Tibial nerve (tissue), 4 donors: ENCODE measurements at regions not wholly inside any gene's neighbourhood (a gene's known extent, or its start where the extent isn't known, plus 50 kb on each side); places are given as distances from the start of the nearest gene placed in this dataset.

ENCODE experiments used
- DNase-seq, 2 donors: peaks; one replicate each; pipeline ENCODE4 v3.0.0-alpha.2; 2019; ENCODE audit warnings: low spot score in 2 of 2
- H3K27ac ChIP-seq, 4 donors: fragments of 200-600 bp; sonication (generic) in 3 of 4; one replicate each; pipeline ENCODE4 v1.5.1; 2017 to 2019; ENCODE audit warnings: mild to moderate bottlenecking in 1 of 4
- H3K27me3 ChIP-seq, 2 donors: fragments of 200-600 bp; sonication (generic) in 1 of 2; one replicate each; pipeline versions ENCODE4 v1.5.1 to v1.6.0; 2017 to 2019
- H3K36me3 ChIP-seq, 3 donors: fragments of 200-600 bp; sonication (generic); one replicate each; pipeline ENCODE4 v1.5.1; 2018 to 2019
- H3K4me1 ChIP-seq, 4 donors: fragments of 200-600 bp; sonication (generic) in 3 of 4; one replicate each; pipeline ENCODE4 v1.5.1; 2017 to 2019
- H3K4me3 ChIP-seq, 4 donors: fragments of 200-600 bp; sonication (generic) in 3 of 4; one replicate each; pipeline ENCODE4 v1.5.1; 2017 to 2019; ENCODE audit warnings: mild to moderate bottlenecking in 1 of 4, moderate library complexity in 1 of 4
- H3K9me3 ChIP-seq, 4 donors: fragments of 200-600 bp; sonication (generic) in 3 of 4; one replicate each; pipeline ENCODE4 v1.5.1; 2017 to 2019
- CTCF ChIP-seq, 5 experiments: fragments of 200-600 bp in 3 of 5; fragments of 450-650 bp in 2 of 5; sonication (generic) in 3 of 5; IDR thresholded peaks; one replicate each; pipeline ENCODE4 v1.5.1; 2016 to 2019; ENCODE audit warnings: antibody characterized with exemption in 5 of 5, mild to moderate bottlenecking in 3 of 5, moderate library complexity in 2 of 5
- EP300 ChIP-seq, 2 donors: sonication (generic); formaldehyde crosslinking; IDR thresholded peaks; one replicate each; pipeline ENCODE4 v1.6.1; 2017; ENCODE audit warnings: antibody characterized with exemption in 2 of 2, mild to moderate bottlenecking in 1 of 2
- POLR2A ChIP-seq, 2 donors: fragments of 450-650 bp; IDR thresholded peaks; one replicate each; pipeline ENCODE4 v1.6.1; 2017; ENCODE audit warnings: antibody characterized with exemption in 2 of 2, mild to moderate bottlenecking in 2 of 2, moderate library complexity in 2 of 2
- WGBS, 2 donors: methylation state at CpG; one replicate each; pipeline ENCODE4 v1.1.5; 2018; 5-methylcytosine and 5-hydroxymethylcytosine counted together

GRCh38 chr9:13588151-13589033, 308.9 kb upstream of the MPDZ start:
- peak overlapping the region in 1 of 4 donors; percentile 44 for H3K27ac ChIP-seq
- no peak for DNase-seq
- WGBS, 2 donors: 22 to 25% methylated on average over 6 of the region's 6 CpGs

GRCh38 chr9:13587571-13587970, 308.1 kb upstream of the MPDZ start:
- no peak overlapping the region for H3K4me3 ChIP-seq
- H3K9me3 ChIP-seq: no peaks in the 10 kb centered on the region
- peak overlapping the region in 1 of 4 donors; percentile 44 for H3K27ac ChIP-seq
- DNase-seq: no peak
- no peaks in the 10 kb centered on the region for H3K27me3 ChIP-seq
- TF ChIP-seq CTCF (IDR thresholded peaks at IDR 0.05) (no peak), EP300 (IDR thresholded peaks at IDR 0.05) (no peak), POLR2A (IDR thresholded peaks at IDR 0.05) (no peak)
- H3K4me1 ChIP-seq: peaks cover 0 to 20% (median 5%) of the 10 kb centered on the region in 4 donors
- no peaks in the 10 kb centered on the region for H3K36me3 ChIP-seq
- WGBS, 2 donors: 73 to 75% methylated on average over 9 of the region's 9 CpGs

More at GRCh38 chr9:13588151-13589033, 308.9 kb upstream of the MPDZ start:
- Histone ChIP-seq H3K4me1 (peaks cover 0 to 20% (median 5%) of the 10 kb centered on the region in 4 donors), H3K27me3 (no peaks in the 10 kb centered on the region), H3K36me3 (no peaks in the 10 kb centered on the region), H3K4me3 (no peak overlapping the region), H3K9me3 (no peaks in the 10 kb centered on the region)
- peak in 1 of 2 donors; percentile 9 for TF ChIP-seq EP300 (IDR thresholded peaks at IDR 0.05)
- no peak for TF ChIP-seq CTCF (IDR thresholded peaks at IDR 0.05)
- no peak for TF ChIP-seq POLR2A (IDR thresholded peaks at IDR 0.05)

- WGBS, 2 donors: 57 to 60% methylated on average over 7 of the region's 7 CpGs
- Histone ChIP-seq H3K27ac (peak overlapping the region in 1 of 4 donors; percentile 44), H3K36me3 (no peaks in the 10 kb centered on the region), H3K27me3 (no peaks in the 10 kb centered on the region), H3K4me1 (peaks cover 0 to 20% (median 5%) of the 10 kb centered on the region in 4 donors), H3K4me3 (no peak overlapping the region), H3K9me3 (no peaks in the 10 kb centered on the region)
- TF ChIP-seq POLR2A (IDR thresholded peaks at IDR 0.05) (no peak), CTCF (IDR thresholded peaks at IDR 0.05) (no peak), EP300 (IDR thresholded peaks at IDR 0.05) (no peak)
- DNase-seq: no peak
Observed at GRCh38 chr9:13586587-13587374, 307.3 kb upstream of the MPDZ start.

- Histone ChIP-seq H3K9me3 (no peaks in the 10 kb centered on the region), H3K4me1 (no peaks in the 10 kb centered on the region), H3K36me3 (no peaks in the 10 kb centered on the region), H3K4me3 (no peak overlapping the region), H3K27me3 (no peaks in the 10 kb centered on the region), H3K27ac (no peak overlapping the region)
- TF ChIP-seq POLR2A (IDR thresholded peaks at IDR 0.05) (no peak), CTCF (IDR thresholded peaks at IDR 0.05) (no peak)
- DNase-seq: no peak
- WGBS, 2 donors: 96 to 97% methylated on average over 5 of the region's 5 CpGs
Observed at GRCh38 chr9:13580760-13581159, 301.3 kb upstream of the MPDZ start.

- TF ChIP-seq CTCF (IDR thresholded peaks at IDR 0.05) (no peak), POLR2A (IDR thresholded peaks at IDR 0.05) (no peak), EP300 (IDR thresholded peaks at IDR 0.05) (no peak)
- Histone ChIP-seq H3K4me3 (no peak overlapping the region), H3K27ac (no peak overlapping the region), H3K4me1 (no peaks in the 10 kb centered on the region), H3K36me3 (no peaks in the 10 kb centered on the region), H3K27me3 (no peaks in the 10 kb centered on the region), H3K9me3 (no peaks in the 10 kb centered on the region)
- WGBS, 2 donors: 74 to 80% methylated on average over 3 of the region's 3 CpGs
- no peak for DNase-seq
Observed at GRCh38 chr9:13580131-13580530, 300.6 kb upstream of the MPDZ start.
